ENCODE measurements at regions not wholly inside any gene's neighbourhood (a gene's known extent, or its start where the extent isn't known, plus 50 kb on each side); places are given as distances from the start of the nearest gene placed in this dataset.
A peak's percentile ranks its signal among the peaks of the same experiment; 100 is the strongest.

DNA sequence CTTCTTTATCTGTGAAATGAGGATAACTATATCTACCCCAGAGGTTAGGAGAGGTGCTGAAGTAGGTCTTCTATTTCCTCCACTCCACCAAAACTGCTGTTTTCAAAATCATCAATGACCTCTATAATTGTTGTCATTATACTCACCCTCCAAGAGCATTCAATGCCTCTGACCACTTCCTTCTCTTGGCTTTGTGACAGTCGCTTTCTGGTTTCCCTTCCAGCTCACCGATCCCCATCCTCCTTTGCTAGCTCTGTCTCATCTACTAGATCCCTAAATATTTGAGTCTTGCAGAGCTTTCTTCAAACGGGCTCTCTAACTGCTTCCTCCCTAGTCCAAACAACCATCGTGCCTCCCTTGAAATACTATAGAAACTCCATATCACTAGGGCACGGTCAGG lies 153.5 kb downstream of the RPLP1 start:
- no peak for DNase-seq (ENCODE audit: low spot score)
- no peaks in the 10 kb centered on the region for H3K9me3 ChIP-seq
- H3K27ac ChIP-seq: peak overlapping the region; percentile 20 to 57
- no peaks in the 10 kb centered on the region for H3K27me3 ChIP-seq (replicated peaks; ENCODE audit: insufficient read depth)
- no peak for ATAC-seq (ENCODE audit: insufficient number of reproducible peaks, low FRiP score, low read depth)
- no peaks in the 10 kb centered on the region for H3K36me3 ChIP-seq
- TF ChIP-seq, protein P1, sequence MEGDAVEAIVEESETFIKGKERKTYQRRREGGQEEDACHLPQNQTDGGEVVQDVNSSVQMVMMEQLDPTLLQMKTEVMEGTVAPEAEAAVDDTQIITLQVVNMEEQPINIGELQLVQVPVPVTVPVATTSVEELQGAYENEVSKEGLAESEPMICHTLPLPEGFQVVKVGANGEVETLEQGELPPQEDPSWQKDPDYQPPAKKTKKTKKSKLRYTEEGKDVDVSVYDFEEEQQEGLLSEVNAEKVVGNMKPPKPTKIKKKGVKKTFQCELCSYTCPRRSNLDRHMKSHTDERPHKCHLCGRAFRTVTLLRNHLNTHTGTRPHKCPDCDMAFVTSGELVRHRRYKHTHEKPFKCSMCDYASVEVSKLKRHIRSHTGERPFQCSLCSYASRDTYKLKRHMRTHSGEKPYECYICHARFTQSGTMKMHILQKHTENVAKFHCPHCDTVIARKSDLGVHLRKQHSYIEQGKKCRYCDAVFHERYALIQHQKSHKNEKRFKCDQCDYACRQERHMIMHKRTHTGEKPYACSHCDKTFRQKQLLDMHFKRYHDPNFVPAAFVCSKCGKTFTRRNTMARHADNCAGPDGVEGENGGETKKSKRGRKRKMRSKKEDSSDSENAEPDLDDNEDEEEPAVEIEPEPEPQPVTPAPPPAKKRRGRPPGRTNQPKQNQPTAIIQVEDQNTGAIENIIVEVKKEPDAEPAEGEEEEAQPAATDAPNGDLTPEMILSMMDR (IDR thresholded peaks at IDR 0.05): no peak
- peaks cover 8 to 32% of the 10 kb centered on the region in 2 donors for H3K4me1 ChIP-seq (ENCODE audit: control insufficient read depth in 1 of 2, low read depth in 2 of 2)
- no peak overlapping the region for H3K4me3 ChIP-seq

DNA sequence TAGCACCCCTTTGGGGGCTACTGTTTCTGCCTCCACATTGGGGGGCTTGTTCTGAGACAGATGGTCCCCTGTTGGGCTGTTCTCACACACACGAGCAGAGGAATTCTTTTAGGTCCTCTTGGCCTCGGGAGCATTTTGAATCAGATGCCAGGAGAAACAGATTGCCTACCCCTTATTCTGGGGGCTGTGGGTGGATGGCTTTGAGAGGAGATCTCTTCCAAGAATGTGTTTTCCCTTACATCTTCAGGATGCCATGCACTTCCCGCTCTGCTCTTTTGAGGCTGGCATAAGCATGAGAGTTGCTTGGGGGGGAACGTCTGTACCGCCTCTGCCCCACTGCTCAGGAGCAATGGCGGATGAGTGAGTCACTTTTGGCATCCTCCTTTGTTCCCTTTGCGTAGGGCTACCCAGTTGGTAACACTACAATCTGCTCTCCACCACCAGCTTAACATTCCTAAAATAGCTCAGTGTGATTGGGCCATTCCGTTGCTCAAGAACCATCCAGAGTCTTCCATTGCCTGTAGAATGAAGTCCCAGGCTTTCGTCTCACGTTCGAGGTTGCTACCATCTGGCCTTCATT lies 154.4 kb downstream of the RPLP1 start:
- DNase-seq (ENCODE audit: low spot score) (no peak), ATAC-seq (ENCODE audit: insufficient number of reproducible peaks, low FRiP score, low read depth) (peak; percentile 64)
- H3K27ac ChIP-seq: peak overlapping the region; percentile 51 to 57
- H3K36me3 ChIP-seq: no peaks in the 10 kb centered on the region
- H3K4me3 ChIP-seq: no peak overlapping the region
- no peaks in the 10 kb centered on the region for H3K9me3 ChIP-seq
- peaks cover 8 to 32% of the 10 kb centered on the region in 2 donors for H3K4me1 ChIP-seq (ENCODE audit: control insufficient read depth in 1 of 2, low read depth in 2 of 2)
- no peaks in the 10 kb centered on the region for H3K27me3 ChIP-seq (replicated peaks; ENCODE audit: insufficient read depth)
- TF ChIP-seq, protein P1 (IDR thresholded peaks at IDR 0.05): no peak

DNA sequence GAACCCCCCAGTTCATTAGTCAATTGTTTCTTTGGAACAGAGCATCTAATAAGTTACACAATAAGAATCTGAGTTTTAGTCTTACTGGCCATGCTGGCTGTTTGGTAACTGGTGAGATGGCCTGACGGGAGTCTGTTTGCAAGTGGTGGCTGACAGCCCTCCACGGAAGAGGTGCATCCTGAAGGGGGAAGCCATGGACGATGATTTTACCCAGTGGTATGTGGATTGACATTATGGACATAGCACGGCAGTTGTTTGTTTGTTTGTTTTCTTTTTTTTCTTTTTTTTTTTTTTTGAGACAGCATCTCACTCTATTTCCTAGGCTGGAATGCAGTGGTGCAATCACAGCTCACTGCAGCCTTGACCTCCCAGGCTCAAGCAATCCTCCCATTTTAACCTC lies 156.0 kb downstream of the RPLP1 start:
- no peak for ATAC-seq (ENCODE audit: insufficient number of reproducible peaks, low FRiP score, low read depth)
- Histone ChIP-seq H3K27me3 (replicated peaks; ENCODE audit: insufficient read depth) (no peaks in the 10 kb centered on the region), H3K4me1 (ENCODE audit: control insufficient read depth in 1 of 2, low read depth in 2 of 2) (peaks cover 8 to 30% of the 10 kb centered on the region in 2 donors), H3K27ac (no peak overlapping the region), H3K36me3 (no peaks in the 10 kb centered on the region), H3K4me3 (no peak overlapping the region), H3K9me3 (no peaks in the 10 kb centered on the region)
- TF ChIP-seq, protein P1 (IDR thresholded peaks at IDR 0.05): no peak
- DNase-seq (ENCODE audit: low spot score): no peak

DNA sequence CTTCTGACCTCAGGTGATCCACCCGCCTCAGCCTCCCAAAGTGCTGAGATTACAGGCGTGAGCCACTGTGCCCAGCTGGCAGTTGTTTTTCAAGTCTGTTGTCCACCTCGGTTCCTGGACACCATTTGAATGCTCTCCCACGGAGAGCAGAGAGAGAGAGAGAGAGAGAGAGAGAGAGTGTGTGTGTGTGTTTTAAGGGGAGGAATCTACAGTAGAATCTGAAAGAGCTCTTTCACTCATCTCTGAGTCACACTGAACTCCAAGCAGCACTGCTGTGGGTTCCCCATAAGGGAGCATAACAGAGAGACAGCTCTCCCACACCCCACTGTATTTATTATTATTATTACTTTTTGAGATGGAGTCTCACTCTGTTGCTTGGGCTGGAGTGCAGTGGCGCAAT lies 156.6 kb downstream of the RPLP1 start:
- no peak for ATAC-seq (ENCODE audit: insufficient number of reproducible peaks, low FRiP score, low read depth)
- DNase-seq (ENCODE audit: low spot score): no peak
- no peaks in the 10 kb centered on the region for H3K36me3 ChIP-seq
- TF ChIP-seq, protein P1 (IDR thresholded peaks at IDR 0.05): no peak
- no peaks in the 10 kb centered on the region for H3K27me3 ChIP-seq (replicated peaks; ENCODE audit: insufficient read depth)
- H3K9me3 ChIP-seq: no peaks in the 10 kb centered on the region
- H3K4me3 ChIP-seq: no peak overlapping the region
- H3K4me1 ChIP-seq (ENCODE audit: control insufficient read depth in 1 of 2, low read depth in 2 of 2): peaks cover 8 to 25% of the 10 kb centered on the region in 2 donors
- no peak overlapping the region for H3K27ac ChIP-seq

DNA sequence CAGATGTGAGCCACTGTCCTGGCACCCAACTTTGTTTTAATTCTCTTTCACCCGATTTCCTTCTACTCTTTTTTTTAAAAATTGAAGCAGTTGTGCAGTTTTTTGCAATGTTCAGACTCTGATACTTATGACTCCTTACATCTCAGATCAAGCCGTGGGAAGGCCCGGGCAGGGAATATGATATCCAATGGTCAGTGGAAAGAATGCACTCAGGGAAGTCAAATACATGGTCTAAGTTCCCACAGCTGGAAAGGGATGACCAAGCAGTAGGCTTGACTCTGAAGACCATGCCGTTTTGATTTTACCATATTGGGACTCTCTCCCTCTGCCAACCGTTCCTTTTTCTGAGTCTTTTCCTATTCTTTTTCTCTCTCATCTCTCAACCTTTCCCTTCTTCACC lies 157.2 kb downstream of the RPLP1 start:
- no peaks in the 10 kb centered on the region for H3K36me3 ChIP-seq
- no peak overlapping the region for H3K27ac ChIP-seq
- ATAC-seq (ENCODE audit: insufficient number of reproducible peaks, low FRiP score, low read depth) (no peak), DNase-seq (ENCODE audit: low spot score) (no peak)
- TF ChIP-seq, protein P1 (IDR thresholded peaks at IDR 0.05): no peak
- no peaks in the 10 kb centered on the region for H3K9me3 ChIP-seq
- no peaks in the 10 kb centered on the region for H3K27me3 ChIP-seq (replicated peaks; ENCODE audit: insufficient read depth)
- H3K4me1 ChIP-seq (ENCODE audit: control insufficient read depth in 1 of 2, low read depth in 2 of 2): peaks cover 8 to 25% of the 10 kb centered on the region in 2 donors
- H3K4me3 ChIP-seq: no peak overlapping the region
